ENCODE measurements at regions not wholly inside any gene's neighbourhood (a gene's known extent, or its start where the extent isn't known, plus 50 kb on each side); places are given as distances from the start of the nearest gene placed in this dataset.
A peak's percentile ranks its signal among the peaks of the same experiment; 100 is the strongest.
"Not testable (repeated sequence)": the region's sequence is repeated elsewhere in the genome, so short reads cannot be mapped to it uniquely, and the experiment has no call there.

DNA sequence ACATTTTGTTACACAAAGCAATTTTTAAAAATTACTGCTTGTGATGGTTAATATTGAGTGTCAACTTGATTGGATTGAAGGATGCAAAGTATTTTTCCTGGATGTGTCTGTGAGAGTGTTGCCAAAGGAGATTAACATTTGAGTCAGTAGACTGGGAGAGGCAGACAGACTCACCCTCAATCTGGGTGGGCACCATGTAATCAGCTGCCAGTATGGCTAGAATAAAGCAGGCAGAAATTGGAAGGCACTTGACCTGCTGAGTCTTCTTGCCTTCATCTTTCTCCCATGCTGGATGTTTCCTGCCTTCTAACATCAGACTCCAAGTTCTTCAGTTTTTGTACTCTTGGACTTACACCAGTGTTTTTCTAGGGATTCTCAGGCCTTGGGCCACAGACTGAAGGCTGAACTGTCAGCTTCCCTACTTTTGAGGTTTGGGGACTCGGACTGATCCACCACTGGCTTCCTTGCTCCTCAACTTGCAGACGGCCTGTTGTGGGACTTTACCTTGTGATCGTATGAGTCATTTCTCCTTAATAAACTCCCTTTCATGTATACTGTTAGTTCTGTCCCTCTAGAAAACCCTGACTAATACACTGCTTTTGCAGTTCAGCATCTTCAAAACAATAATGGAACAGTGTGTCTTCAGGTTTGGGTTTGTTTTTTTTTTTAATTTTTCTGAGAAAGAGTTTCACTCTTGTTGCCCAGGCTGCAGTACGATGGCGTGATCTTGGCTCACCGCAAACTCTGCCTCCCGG is 244.1 kb upstream of the SEMA3C start:
- DNase-seq: no peak

DNA sequence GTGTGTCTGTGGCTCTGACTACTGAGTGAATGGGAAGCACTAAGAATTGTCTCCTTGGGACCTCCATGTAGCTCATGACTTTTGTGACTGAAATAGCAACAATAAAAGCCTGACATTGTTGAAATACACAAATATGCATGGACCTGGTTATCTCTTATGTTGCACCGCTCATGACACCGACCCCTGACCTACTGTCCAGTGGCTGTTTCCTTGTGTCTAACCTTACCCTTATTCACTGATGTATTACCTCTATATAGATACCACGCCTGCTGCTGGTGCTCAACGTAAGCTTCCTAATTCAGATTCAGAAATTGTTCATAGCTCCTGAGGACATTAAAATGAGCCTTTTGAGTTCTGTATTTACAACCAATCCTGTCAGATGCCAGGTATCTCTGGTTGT is 243.4 kb upstream of the SEMA3C start:
- DNase-seq: no peak

DNA sequence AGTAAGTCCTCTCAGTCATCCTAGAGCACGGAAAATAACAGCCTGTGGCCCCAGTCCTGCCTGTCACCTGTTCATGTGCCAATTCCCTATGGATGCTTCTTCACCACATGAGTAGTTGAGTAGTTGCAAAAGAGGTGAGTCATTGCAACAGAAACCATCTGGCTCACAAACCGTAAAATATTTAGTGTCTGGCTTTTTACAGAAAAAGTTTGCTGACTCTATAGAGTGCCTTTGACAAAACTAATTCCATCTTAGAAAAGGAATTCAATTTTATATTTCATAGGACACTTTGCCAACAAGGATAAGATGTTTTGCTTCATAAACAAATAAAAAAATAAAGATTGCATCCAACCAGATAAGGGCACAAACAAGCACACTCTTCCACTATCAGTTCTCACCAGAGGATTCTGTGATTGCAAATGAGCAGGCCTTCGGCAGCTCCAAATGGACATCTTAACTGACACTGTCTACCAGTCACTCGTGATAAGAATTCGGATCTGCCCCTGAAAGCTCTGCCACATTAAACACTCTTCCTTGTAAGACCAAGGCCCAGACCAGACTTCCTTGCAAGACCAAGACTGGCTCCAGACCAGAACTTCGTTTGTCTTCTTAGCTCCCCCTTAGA is 242.7 kb upstream of the SEMA3C start:
- no peak for DNase-seq

DNA sequence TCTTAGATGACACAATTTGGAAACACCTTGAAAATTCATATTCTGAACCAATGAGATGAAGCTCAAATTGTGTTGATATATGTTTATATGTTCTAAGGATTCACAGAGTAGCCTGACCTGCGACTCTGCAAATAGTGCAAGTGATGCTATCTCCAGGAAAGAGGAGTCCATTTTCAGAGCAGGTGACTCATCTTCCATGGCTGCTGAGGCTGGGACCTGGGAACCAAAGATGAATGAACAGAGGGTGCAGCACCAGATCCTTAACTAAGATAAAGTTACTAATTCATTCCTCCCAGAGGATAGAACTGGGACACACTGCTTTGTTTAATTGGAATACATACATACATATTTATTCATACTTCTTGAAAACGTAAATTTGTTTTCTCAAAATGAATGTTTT is 240.6 kb upstream of the SEMA3C start:
- no peak for DNase-seq

DNA sequence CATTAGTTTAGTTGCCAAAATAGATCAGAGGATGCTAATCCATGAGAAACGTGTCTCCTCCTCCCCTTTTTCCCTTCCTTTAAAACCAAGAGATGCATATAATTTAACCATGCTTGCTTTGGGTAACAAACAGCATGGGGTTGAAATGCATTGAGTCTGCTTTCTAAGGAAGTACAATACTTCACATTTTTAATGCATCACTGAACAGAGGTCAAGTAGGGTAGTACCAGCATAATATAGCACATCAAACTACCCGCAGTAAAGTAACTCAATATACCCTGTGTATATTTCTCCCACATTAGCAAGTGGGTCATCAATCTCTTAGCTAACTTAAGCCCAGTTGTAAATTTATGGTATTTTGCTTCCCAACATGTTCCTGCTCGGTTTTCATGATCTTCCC is 239.3 kb upstream of the SEMA3C start:
- peak; percentile 26 for DNase-seq

DNA sequence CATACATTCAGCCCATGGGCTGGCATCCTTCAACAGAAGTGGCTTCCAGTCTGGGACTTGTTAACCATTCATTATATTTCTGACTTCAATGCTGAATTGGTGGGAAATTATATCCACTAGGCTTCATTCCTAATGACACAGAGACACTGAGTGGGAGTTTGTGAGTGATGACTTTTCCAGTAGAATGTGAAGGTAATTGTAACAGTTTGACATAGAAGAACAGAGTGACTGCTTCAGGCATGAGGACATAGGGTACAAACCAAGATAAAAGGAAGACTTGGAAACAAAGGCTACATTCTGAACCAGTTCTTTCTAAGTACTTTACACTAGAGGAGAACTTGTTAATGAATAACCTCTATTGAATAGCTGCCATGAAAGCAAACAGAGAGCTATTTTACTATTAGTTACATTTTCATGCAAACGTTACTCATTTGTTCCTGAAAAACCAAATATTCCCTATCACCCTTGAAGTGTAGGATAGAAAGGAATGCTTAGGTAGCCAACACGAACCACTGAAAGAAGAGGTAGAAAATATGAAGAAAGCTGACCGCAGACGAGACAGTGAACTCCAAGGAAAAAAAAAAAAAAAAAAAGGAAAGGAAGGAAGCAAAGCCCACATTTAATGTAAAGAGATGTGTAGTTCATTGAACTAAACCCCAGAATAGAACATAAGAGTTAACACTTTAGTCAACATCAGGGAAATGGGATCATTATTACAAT is 237.0 kb upstream of the SEMA3C start:
- no peak for DNase-seq

DNA sequence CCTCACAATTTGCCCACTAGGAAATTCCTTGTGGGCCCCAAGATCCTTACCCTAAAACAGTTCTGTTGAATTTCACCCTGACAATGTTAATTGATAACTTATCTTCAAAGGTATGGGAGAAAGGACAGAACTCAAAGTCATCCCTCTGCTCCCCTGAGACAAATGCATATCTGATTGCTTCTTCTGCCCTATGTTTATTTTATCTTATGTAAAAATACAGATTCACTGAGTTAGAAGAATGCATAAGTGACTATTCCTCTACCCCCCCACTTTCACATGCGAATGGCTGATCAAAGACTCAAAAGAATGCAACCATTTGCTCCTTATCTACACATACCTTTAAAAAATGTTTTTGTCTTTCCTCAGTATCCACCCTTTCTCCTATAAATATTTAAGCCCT is 235.7 kb upstream of the SEMA3C start:
- no peak for DNase-seq

DNA sequence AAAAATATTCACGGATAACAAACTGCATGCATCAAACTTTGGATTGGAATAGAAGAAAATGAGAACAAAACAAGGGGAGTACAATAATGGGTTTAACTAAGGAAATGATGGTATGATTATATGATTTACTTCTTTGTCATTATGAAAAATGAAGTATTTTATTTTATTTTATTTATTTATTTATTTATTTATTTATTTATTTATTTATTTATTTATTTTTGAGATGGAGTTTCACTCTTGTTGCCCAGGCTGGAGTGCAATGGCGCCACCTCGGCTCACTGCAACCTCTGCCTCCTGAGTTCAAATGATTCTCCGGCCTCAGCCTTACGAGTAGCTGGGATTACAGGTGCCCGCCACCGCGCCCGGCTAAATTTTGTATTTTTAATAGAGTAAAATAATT is 234.1 kb upstream of the SEMA3C start:
- not testable (repeated sequence) for DNase-seq

DNA sequence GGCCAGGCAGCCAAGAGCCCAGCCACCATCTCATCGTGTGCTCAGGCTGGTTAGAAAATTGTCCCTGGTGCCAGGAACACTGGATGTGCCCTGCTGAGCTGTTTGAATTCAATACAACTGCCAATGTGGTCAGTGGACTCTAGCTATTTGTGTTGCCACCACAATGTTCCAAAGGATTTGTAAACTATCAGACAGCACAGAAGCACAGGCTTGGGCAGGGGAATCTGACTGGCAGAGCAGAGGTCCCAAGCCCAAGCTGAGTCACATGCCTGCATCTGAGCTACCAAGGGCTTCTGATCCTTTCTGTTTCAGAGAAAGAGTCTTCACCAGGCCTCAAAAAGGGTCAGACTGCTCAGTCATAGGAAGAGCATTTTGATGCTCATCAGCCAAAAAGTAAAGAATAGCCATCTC is 232.1 kb upstream of the SEMA3C start:
- peak; percentile 11 for DNase-seq

DNA sequence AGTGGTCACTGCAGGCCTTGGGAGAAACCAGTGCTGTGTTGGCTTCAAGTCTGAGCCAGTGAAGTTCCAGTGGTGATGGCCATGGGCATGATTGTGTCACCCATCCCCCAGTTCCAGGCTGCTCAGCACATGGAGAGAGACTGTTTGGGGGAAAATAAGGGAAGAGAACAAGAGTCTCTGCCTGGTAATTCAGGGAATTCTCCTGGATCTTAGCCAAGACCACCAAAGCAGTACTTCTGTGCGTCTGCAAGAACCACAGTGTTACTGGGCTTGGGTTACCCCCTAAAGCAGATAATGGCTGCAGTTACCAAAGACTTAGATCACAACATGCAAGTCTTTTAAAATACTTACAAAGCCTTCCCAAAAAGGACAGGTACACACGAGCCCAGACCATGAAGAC is 225.0 kb upstream of the SEMA3C start:
- DNase-seq: no peak

DNA sequence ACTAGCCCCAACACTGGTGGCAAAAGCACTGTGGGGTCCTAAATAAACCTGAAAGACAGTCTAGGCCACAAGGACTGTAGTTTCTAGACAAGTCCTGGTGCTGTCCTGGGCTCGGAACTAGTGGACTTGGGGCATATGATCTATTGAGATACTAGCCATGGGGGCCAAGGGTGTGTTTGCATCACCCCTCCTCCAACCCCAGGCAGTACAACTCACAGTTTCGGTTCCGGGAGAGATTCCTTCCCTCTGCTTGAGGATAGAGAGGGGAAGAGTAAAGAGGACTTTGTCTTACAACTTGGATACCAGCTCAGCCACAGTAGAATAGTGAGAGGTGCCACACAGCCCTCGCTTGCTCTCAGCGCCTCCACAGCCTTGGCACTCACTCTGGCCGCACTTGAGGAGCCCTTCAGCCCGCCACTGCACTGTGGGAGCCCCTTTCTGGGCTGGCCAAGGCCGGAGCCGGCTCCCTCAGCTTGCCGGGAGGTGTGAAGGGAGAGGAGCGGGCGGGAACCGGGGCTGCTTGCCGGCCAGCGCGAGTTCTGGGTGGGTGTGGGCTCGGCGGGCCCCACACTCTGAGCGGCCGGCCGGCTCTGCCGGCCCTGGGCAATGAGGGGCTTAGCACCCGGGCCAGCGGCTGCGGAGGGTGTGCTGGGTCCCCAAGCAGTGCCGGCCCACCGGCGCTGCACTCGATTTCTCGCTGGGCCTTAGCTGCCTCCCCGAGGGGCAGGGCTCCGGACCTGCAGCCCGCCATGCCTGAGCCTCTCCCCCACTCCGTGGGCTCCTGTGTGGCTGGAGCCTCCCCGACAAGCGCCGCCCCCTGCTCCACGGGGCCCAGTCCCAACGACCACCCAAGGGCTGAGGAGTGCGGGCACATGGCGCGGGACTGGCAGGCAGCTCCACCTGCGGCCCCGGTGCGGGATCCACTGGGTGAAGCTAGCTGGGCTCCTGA is 222.7 kb upstream of the SEMA3C start:
- not testable (repeated sequence) for DNase-seq

DNA sequence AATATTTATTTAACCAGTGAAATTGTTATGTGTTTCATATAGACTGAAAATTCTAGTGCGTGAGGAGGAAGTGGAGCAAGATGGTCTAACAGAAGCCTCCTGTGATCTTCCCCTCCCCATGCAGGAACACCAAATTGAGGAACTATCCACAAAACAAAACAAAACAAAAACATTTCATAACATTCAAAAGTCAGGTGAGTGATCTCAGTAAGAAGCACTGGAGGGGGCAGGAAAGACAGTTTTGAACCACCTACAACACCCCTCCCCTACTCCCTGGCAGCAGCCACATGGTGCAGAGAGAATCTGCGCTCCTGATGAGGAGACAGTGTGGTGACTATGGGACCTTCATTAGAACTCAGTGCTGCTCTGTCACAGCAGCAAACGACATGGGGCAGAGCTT is 221.9 kb upstream of the SEMA3C start:
- no peak for DNase-seq

DNA sequence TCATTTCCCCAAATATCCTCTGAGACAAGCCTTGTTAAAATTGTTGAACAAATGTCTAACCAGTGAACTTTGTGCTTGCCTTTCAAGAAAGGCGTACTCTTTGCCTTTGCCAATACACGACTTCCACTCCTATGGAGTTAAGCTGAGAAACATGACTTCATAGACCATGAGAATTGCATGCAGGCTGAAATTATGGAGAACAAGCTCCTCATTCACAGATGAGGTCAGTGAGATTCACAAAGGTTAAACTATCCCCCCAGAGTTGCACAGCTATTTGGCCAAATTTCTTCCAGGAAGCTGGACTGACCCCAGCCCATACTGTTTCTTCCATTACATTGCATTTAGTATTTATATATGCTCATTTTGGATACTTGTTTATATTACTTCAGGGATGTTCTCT is 221.4 kb upstream of the SEMA3C start:
- no peak for DNase-seq

DNA sequence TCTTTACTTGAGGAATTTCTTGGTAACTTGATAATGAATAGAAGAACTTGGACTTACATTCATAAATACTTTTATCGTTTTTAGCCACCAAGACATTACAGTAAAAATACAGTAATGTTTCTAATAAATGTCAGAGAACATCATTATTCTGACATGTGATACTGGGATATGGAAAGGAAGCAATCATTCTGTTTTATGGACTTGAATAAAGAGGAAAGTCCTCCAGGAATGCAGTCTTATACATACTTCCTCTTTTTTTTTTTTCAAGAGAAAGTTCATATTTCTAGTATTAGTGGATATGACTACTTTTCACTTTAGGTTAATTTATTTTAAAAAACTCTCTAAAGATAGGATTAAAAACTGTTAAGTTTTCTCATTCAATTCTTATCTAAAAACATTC is 220.0 kb upstream of the SEMA3C start:
- DNase-seq: no peak

DNA sequence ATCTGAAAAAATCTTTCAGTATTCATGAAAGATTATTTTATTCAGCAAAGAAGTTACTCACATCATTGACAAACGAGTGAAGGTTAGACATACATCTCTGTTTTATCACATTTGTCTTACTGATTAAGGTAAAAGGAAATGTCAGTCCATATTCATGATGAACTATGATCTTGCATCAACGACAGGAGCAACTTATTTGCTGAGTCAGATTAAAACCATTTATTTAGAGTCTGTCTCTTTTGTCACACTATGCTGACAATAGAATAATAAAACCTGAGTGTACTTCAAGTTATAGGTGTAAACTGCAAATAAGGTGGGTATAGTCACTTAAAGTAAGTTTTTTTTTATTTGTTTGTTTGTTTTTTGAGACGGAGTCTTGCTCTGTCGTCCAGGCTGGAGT is 216.5 kb upstream of the SEMA3C start:
- DNase-seq: no peak

DNA sequence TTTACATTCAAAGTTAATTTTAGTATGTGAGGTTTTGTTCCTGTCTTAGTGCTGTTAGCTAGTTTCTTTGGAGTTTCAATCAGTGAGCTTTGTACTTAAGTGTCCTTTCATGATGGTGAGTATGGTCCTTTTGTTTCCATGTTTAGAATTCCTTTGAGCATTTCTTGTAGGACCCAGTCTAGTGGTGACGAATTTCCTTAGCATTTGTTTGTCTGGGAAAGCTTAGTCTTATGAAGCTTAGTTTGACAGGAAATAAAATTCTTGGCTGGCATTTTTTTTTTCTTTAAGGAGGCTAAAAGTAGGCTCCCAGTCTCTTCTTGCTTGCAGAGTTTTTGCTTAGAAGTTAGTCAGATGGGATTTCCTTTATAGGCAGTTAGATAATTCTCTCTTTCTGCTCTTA is 209.2 kb upstream of the SEMA3C start:
- DNase-seq: no peak

DNA sequence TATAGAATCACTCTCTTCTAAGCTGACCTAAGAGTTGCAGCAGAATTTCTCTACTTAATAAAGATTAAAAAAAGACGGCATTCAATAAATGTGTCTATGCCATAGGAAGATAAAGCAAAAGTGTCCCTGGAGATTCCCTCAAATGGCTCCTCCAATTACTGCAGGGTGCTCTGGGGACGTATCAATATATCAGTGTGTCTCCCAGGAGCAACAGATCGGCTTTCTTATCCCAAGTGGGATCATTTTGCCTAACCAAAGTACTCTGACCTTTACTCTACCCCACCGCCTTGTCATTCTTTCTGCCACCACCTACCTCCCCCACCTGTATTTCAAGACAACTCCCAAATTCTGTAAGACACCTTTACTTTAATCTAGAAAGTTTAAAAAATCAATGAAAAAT is 202.0 kb upstream of the SEMA3C start:
- no peak for DNase-seq

DNA sequence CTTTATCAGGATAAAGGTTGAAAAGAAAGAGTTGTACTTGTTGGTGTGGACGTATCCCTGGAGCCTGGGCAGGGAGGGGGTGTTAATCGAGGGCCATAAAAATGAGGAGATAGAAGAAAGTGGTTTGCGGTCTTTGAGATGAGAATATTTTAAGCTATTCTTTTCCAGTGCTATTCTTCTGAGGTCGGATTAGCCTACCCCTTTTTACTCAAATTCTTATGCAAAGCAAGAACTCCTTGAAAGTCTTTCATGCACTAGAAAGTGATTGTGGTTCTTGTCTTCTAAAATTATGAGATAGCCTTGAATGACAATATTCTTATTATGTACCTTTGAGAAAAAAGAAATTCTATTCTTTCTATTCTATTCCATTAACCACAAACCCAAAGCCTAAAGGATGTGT is 201.3 kb upstream of the SEMA3C start:
- DNase-seq: no peak

DNA sequence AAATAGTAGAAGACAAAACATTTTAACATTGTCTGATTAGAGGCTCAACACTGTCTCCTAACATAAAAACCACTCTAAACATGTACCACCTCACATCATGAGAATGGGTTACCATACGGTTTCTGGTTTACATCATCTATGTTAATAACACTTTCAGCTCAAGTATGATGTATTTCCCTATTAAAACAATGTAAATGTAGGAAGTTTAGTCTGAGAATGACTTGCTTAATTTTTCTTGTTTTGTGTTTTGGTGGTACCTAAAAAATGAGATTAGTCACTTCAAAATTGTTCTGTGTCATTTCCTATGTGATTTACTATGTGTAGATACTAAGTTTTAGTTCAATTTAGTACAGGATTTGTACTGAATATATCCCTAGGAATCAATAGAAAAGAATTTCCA is 195.8 kb upstream of the SEMA3C start:
- no peak for DNase-seq

DNA sequence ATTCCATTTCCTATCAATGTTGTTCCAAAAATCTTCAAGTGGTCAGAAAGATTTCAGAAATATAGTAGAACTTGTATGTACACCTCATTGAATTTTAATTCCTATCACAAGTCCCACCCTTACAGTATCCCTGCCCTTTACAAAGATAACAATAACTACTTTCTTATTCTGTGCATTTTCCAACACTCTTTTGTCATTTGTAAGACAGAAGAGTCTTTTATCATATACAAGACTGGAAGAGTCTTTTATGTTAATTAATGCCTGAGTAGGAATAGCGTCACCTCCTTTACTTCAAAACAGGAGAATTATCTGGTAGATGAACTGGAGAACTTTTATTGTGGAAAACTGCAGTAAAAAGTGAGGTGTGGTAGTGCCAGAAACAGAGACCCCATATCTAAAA is 193.9 kb upstream of the SEMA3C start:
- DNase-seq: no peak

DNA sequence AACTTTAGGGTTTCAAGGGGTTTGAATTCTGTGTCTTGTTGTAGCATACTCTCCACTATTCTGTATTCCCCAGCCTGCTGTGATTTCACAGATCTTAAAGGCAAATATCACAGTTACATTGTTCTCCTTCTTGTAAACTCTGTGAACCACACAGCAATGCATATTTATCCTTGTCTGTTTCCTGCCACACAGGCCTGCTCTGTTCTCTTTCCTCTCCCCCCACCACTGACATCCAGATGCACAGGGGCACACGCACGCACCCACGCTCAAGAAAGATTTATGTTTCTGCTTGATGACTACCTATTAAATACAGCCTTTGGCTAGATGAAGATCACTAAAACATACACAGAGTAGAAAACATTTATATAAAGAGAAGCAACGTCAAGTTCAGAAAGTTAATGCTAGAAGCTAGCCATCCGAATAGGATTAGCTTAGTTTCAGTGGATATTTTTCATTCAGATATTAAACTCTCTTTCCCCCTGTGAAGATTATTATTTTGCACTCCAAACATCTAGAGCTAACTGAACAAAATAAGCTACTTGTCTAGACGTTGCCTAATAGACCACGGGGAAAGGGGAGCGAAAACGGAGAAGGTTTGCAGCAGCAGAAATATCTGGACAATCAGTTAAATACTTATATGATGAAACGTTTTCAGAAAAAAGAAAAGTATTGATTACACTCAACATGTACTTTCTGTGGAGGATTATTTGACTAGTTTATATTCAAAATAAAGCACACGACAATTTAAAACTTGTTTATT is 193.1 kb upstream of the SEMA3C start:
- no peak for DNase-seq

DNA sequence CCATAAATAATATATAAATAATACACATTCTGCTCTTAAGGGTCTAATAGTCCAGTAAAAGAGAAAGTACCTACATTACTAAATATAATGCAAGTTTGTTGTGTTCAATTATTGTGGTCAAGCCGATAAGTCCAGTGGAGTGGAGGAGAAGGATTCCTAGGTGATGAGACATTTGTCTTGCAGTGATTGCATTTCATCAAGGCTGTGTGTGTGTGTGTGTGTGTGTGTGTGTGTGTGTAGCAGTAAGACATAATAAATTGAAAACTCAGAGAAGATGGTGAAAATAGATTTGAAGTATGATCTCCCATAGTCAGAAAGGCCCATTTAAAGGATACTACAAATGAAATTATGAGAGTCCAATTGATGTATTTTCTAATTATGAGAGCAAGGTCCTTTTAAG is 192.5 kb upstream of the SEMA3C start:
- no peak for DNase-seq

Data from retina (tissue), 1 donor.